Neural crest cell (in vitro differentiated cells): ENCODE measurements at regions not wholly inside any gene's neighbourhood (a gene's known extent, or its start where the extent isn't known, plus 50 kb on each side); places are given as distances from the start of the nearest gene placed in this dataset.

Experiments used
- DNase-seq: peaks from one replicate; pipeline ENCODE4 v3.0.0; 2021; ENCODE audit warnings: low read depth, mixed read lengths, low spot score
- H3K27ac Mint-ChIP-seq: one replicate; pipeline ENCODE4 v1.8.0; 2021; ENCODE audit warnings: mild to moderate bottlenecking, mixed read lengths; ENCODE audit not compliant: unreplicated experiment
- H3K27me3 Mint-ChIP-seq: 2 replicates; pipeline ENCODE4 v1.8.0; 2021; ENCODE audit warnings: low read depth, mild to moderate bottlenecking, mixed read lengths
- H3K36me3 Mint-ChIP-seq: 2 replicates; pipeline ENCODE4 v1.8.0; 2021; ENCODE audit warnings: low read depth, mild to moderate bottlenecking, mixed read lengths
- H3K4me1 Mint-ChIP-seq: 2 replicates; pipeline ENCODE4 v1.8.0; 2021; ENCODE audit warnings: mixed read lengths
- H3K4me3 Mint-ChIP-seq: one replicate; pipeline ENCODE4 v1.8.0; 2021; ENCODE audit warnings: mild to moderate bottlenecking, mixed read lengths
- H3K9me3 Mint-ChIP-seq: 2 replicates; pipeline ENCODE4 v1.8.0; 2021; ENCODE audit warnings: mixed read lengths
- CTCF ChIP-seq: fragments of 200-600 bp; sonication (generic); conservative IDR thresholded peaks from 2 replicates; pipeline ENCODE4 v1.5.0; 2021; ENCODE audit warnings: antibody characterized with exemption, mild to moderate bottlenecking

- H3K4me3 Mint-ChIP-seq, result no peak overlapping the region
- no peak overlapping the region for H3K27ac Mint-ChIP-seq
Measured at GRCh38 chr12:123076604-123077297, 74.1 kb downstream of the PITPNM2 start.

GRCh38 chr12:123075646-123076171 lies 75.2 kb downstream of the PITPNM2 start:
- Mint-ChIP-seq H3K27me3 (no peaks in the 10 kb centered on the region), H3K4me3 (no peak overlapping the region), H3K9me3 (no peaks in the 10 kb centered on the region), H3K4me1 (peaks cover 29% of the 10 kb centered on the region), H3K27ac (no peak overlapping the region), H3K36me3 (no peaks in the 10 kb centered on the region)
- peak; percentile 38 for TF ChIP-seq CTCF
- DNase-seq, result peak; percentile 18

More at GRCh38 chr12:123076604-123077297, 74.1 kb downstream of the PITPNM2 start:
- no peak for TF ChIP-seq CTCF
- Mint-ChIP-seq H3K4me1 (peaks cover 29% of the 10 kb centered on the region), H3K27me3 (no peaks in the 10 kb centered on the region), H3K9me3 (no peaks in the 10 kb centered on the region), H3K36me3 (no peaks in the 10 kb centered on the region)
- DNase-seq, result no peak

GRCh38 chr12:123075087-123075645 lies 75.7 kb downstream of the PITPNM2 start:
- H3K36me3 Mint-ChIP-seq, result no peaks in the 10 kb centered on the region
- no peak overlapping the region for H3K4me3 Mint-ChIP-seq
- H3K27ac Mint-ChIP-seq, result no peak overlapping the region
- H3K27me3 Mint-ChIP-seq, result no peaks in the 10 kb centered on the region
- no peaks in the 10 kb centered on the region for H3K9me3 Mint-ChIP-seq
- H3K4me1 Mint-ChIP-seq, result peaks cover 29% of the 10 kb centered on the region
- no peak for DNase-seq
- no peak for TF ChIP-seq CTCF

- H3K4me3 Mint-ChIP-seq, result no peak overlapping the region
- TF ChIP-seq CTCF, result no peak
- H3K9me3 Mint-ChIP-seq, result no peaks in the 10 kb centered on the region
- peaks cover 29% of the 10 kb centered on the region for H3K4me1 Mint-ChIP-seq
- no peak for DNase-seq
- no peak overlapping the region for H3K27ac Mint-ChIP-seq
- H3K36me3 Mint-ChIP-seq, result no peaks in the 10 kb centered on the region
- H3K27me3 Mint-ChIP-seq, result no peaks in the 10 kb centered on the region
Measured at GRCh38 chr12:123073962-123074801, 76.7 kb downstream of the PITPNM2 start.

GRCh38 chr12:123073292-123073691 lies 77.6 kb downstream of the PITPNM2 start:
- no peak for DNase-seq
- H3K4me1 Mint-ChIP-seq, result peaks cover 29% of the 10 kb centered on the region
- no peak overlapping the region for H3K4me3 Mint-ChIP-seq
- H3K36me3 Mint-ChIP-seq, result no peaks in the 10 kb centered on the region
- H3K27ac Mint-ChIP-seq, result no peak overlapping the region
- no peaks in the 10 kb centered on the region for H3K9me3 Mint-ChIP-seq
- H3K27me3 Mint-ChIP-seq, result no peaks in the 10 kb centered on the region
- TF ChIP-seq CTCF, result no peak
